A549 (cell line): ENCODE measurements at regions not wholly inside any gene's neighbourhood (a gene's known extent, or its start where the extent isn't known, plus 50 kb on each side); places are given as distances from the start of the nearest gene placed in this dataset.

ENCODE experiments used
- RFX5 ChIP-seq: fragments of 450-650 bp; IDR thresholded peaks from 2 replicates; pipeline ENCODE4 v1.7.1; 2014; ENCODE audit warnings: antibody characterized with exemption, mild to moderate bottlenecking, moderate library complexity
- TF ChIP-seq, protein P1 (sequence below): fragments of >200 bp; sonication (Bioruptor Twin); formaldehyde crosslinking; IDR thresholded peaks from 3 replicates; pipeline ENCODE4 v1.5.1; 2016

DNA sequence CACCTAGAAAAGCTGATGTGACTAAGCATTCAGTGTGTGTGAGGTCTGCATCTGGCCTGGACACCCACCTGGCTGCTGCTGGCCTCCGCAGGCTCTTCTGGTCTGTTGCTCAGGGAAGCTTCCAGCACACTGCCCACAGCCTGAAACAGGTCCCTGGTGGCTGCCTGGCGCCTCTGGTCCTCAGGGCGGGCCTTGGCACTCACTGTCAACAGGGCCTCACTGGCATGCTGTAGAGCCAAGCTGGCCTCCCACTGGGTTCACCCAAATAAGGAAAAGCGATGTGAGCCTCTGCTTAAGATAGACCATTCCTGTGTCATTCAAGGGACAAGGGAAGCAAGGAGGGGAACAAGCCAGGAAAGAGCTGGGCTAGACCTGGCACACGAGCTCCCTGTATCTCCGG lies 70.6 kb upstream of the BCO1 start:
- TF ChIP-seq, protein P1, sequence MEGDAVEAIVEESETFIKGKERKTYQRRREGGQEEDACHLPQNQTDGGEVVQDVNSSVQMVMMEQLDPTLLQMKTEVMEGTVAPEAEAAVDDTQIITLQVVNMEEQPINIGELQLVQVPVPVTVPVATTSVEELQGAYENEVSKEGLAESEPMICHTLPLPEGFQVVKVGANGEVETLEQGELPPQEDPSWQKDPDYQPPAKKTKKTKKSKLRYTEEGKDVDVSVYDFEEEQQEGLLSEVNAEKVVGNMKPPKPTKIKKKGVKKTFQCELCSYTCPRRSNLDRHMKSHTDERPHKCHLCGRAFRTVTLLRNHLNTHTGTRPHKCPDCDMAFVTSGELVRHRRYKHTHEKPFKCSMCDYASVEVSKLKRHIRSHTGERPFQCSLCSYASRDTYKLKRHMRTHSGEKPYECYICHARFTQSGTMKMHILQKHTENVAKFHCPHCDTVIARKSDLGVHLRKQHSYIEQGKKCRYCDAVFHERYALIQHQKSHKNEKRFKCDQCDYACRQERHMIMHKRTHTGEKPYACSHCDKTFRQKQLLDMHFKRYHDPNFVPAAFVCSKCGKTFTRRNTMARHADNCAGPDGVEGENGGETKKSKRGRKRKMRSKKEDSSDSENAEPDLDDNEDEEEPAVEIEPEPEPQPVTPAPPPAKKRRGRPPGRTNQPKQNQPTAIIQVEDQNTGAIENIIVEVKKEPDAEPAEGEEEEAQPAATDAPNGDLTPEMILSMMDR: no peak
- no peak for TF ChIP-seq RFX5
